HG02610 (cell line): ENCODE measurements at regions not wholly inside any gene's neighbourhood (a gene's known extent, or its start where the extent isn't known, plus 50 kb on each side); places are given as distances from the start of the nearest gene placed in this dataset.
"Not testable (repeated sequence)": the region's sequence is repeated elsewhere in the genome, so short reads cannot be mapped to it uniquely, and the experiment has no call there.

Source experiments
- ATAC-seq: cut with Tn5 transposase; IDR thresholded peaks from one replicate; pipeline ENCODE4 v1.9.1; 2021; ENCODE audit warnings: mild to moderate bottlenecking, moderate library complexity; ENCODE audit not compliant: unreplicated experiment

- no peak for ATAC-seq
These were observed 55.2 kb downstream of the GCC1 start for GRCh38 chr7:127530148-127530547.

GRCh38 chr7:127527561-127527960, 57.8 kb downstream of the GCC1 start:
- no peak for ATAC-seq

- no peak for ATAC-seq
These were observed 59.4 kb downstream of the GCC1 start for GRCh38 chr7:127525866-127526480.

- ATAC-seq: no peak
These were observed 69.1 kb downstream of the GCC1 start for GRCh38 chr7:127516320-127516719.

GRCh38 chr7:127514499-127514898, 70.9 kb downstream of the GCC1 start:
- no peak for ATAC-seq

GRCh38 chr7:127513311-127513710, 72.1 kb downstream of the GCC1 start:
- no peak for ATAC-seq

GRCh38 chr7:127512663-127513062, 72.7 kb downstream of the GCC1 start:
- ATAC-seq: no peak

GRCh38 chr7:127504715-127505114, 80.7 kb downstream of the GCC1 start:
- ATAC-seq: no peak

GRCh38 chr7:127501817-127502216, 83.6 kb downstream of the GCC1 start:
- ATAC-seq: no peak

GRCh38 chr7:127487381-127487780, 94.9 kb upstream of the ZNF800 start:
- no peak for ATAC-seq

- peak; percentile 50 for ATAC-seq
These were observed 94.1 kb upstream of the ZNF800 start for GRCh38 chr7:127486654-127487053.

- no peak for ATAC-seq
These were observed 93.0 kb upstream of the ZNF800 start for GRCh38 chr7:127485482-127485881.

GRCh38 chr7:127484954-127485353, 92.4 kb upstream of the ZNF800 start:
- ATAC-seq: no peak

- ATAC-seq: no peak
These were observed 86.0 kb upstream of the ZNF800 start for GRCh38 chr7:127478461-127478860.

- ATAC-seq: no peak
These were observed 85.5 kb upstream of the ZNF800 start for GRCh38 chr7:127478024-127478355.

- no peak for ATAC-seq
These were observed 85.0 kb upstream of the ZNF800 start for GRCh38 chr7:127477295-127478023.

- no peak for ATAC-seq
These were observed 84.1 kb upstream of the ZNF800 start for GRCh38 chr7:127476618-127477017.

- no peak for ATAC-seq
These were observed 81.9 kb upstream of the ZNF800 start for GRCh38 chr7:127474457-127474856.

GRCh38 chr7:127473409-127473808, 80.9 kb upstream of the ZNF800 start:
- ATAC-seq: no peak

- ATAC-seq: no peak
These were observed 67.6 kb upstream of the ZNF800 start for GRCh38 chr7:127460077-127460476.

GRCh38 chr7:127451258-127451657, 58.8 kb upstream of the ZNF800 start:
- ATAC-seq: not testable (repeated sequence)

- no peak for ATAC-seq
These were observed 56.1 kb upstream of the ZNF800 start for GRCh38 chr7:127448566-127448965.
